ENCODE measurements at regions not wholly inside any gene's neighbourhood (a gene's known extent, or its start where the extent isn't known, plus 50 kb on each side); places are given as distances from the start of the nearest gene placed in this dataset.

- DNase-seq: no peak
Measured at GRCh38 chr17:55580596-55581133, 69.4 kb upstream of the SMIM36 start.

DNA sequence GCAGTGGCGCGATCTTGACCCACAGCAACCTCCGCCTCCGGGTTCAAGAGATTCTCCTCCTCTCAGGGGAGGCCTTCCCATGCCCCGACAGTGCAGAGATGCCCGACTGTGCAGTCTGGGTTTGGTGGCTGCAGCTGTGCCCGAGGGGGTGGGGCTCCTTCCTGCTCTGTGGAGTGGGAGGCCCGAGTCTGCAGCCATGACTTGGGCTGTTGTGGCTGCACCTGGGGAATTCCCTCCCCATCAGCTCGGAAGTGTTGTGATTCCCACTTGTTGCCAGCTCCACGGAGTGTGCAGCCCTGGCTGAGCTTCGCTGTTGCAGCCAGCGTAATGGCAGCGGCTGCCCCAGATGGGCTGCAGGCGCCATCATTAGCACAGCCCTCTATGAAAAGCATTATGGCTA, 66.4 kb upstream of the SMIM36 start:
- DNase-seq: peak; percentile 40

GRCh38 chr17:55576996-55577586, 65.8 kb upstream of the SMIM36 start:
- peak; percentile 37 for DNase-seq

DNA sequence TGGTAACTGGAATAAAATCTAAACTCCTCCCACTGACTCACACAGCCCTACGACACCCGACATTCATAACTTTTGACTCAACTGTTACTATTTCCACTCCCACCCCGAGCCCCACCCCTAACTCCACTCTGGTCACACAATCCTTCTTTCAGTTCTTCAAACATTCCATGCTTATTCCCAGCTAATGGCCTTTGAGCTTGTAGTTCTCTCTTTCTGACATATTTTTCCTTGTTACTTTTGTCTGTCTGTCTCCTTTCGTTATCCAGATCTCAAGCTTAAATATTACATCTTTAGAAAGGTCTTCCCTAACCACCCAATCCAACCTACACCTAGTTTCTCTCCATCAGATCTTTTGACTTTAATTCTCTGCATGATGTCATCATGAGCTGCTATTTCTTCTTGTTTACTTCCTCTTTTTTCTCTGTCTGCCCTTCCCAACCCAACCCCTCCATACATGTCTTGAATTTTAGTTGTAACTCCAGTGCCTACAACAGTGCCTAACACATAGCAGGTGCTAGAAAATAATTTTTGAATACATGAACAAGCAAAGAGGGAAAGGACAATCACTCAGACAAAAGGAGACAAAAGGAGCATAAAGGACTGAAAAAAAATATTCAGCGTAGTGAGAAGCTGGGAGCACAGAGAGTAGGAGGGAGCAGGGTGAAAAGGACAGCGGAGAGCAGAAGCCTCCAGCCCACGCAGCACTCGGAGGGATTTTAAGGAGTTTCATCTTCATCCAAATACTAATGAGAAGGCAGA, 65.2 kb upstream of the SMIM36 start:
- DNase-seq: no peak

- no peak for DNase-seq
Measured at GRCh38 chr17:55575058-55575636, 63.9 kb upstream of the SMIM36 start.

GRCh38 chr17:55572599-55572998, 61.3 kb upstream of the SMIM36 start:
- DNase-seq: no peak

GRCh38 chr17:55572139-55572538, 60.9 kb upstream of the SMIM36 start:
- no peak for DNase-seq

DNA sequence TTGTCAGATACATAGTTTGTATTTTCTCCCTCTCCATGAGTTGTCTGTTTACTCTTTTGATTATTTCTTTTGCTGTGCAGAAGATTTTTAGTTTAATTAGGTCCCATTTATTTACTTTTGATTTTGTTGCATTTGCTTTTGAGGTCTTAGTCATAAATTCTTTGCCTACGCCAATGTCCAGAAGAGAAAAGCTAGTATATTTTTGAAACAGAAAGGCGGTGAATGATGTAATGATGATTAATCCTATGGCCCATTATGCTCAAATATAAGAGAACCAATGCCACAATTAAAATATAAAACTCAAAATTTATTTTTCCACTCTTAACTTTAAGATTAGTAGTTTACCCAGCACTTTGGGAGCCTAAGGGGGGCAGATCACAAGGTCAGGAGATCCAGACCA, 59.8 kb upstream of the SMIM36 start:
- DNase-seq: no peak

- DNase-seq: no peak
Measured at GRCh38 chr17:55570391-55570790, 59.1 kb upstream of the SMIM36 start.

DNA sequence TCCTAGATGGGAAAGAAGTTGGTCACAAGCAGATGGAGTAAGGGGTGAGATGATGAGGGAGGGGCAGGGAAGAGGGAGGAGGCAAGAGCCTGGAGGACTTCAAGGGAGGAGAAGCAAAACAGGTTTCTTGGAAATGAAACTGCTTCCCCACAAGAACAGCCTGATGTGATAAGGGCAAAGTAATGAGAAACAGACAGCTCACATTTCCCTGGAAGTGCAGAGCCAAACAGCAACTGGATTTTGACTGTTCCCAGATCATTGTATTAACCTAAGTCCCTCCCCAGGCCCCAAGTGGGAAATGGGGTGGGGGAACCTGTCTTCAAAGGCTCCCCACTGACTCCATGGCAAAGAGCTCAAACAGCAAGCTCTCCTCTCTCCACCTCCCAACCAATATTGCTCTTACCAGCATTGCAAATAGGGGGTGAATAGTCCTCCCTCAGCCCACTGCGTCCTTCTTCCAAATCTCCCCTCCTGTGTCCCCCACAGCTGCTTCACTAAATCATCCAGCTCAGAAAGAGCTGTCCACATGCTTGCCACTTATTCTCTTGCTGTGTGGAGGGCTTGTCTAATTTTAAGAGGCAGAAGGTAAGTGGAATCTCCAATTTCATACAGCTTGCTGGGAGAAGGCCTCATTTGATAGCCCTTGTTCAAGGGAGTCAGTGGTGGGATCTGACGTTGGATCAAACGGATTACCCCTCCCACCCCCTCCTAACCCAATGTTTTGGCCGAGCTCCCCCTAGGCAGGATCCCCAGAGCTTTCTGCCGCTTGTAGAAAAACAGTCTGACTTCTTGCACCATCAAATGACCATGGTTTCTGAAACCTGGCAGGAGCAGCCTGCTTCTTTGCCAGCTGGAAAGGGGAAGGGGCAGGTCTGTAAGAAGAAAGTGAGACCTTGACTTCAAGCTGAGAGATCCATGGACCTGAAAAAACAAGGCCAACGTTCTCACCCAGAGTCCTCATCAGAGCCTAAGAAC, 56.3 kb upstream of the SMIM36 start:
- no peak for DNase-seq

GRCh38 chr17:55564081-55564480, 52.8 kb upstream of the SMIM36 start:
- no peak for DNase-seq

GRCh38 chr17:55563363-55563762, 52.1 kb upstream of the SMIM36 start:
- no peak for DNase-seq

DNA sequence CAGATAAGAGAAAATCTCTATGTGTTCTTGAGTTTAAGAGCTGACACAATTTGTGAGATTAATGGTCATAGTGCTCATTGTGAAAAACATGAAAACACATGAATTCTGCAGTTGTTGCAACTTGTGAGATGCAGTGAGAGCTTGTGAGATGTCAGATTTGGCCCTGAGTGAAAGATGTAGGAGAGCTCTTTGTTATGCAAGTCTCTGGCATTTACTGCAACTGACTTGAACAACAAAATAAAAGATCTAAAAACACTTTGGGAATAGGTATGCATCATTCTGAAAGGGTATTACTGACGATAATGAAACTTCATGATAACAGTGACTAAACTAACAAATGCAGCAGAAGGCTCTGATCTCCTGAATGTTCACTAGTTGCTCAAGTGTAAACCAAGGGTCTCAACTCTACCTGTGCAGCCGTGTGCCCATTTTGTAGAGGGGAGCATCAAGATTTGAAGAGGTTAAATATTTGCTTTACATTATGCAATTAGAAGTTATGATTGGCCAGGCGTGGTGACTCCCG, 50.8 kb upstream of the SMIM36 start:
- no peak for DNase-seq

DNA sequence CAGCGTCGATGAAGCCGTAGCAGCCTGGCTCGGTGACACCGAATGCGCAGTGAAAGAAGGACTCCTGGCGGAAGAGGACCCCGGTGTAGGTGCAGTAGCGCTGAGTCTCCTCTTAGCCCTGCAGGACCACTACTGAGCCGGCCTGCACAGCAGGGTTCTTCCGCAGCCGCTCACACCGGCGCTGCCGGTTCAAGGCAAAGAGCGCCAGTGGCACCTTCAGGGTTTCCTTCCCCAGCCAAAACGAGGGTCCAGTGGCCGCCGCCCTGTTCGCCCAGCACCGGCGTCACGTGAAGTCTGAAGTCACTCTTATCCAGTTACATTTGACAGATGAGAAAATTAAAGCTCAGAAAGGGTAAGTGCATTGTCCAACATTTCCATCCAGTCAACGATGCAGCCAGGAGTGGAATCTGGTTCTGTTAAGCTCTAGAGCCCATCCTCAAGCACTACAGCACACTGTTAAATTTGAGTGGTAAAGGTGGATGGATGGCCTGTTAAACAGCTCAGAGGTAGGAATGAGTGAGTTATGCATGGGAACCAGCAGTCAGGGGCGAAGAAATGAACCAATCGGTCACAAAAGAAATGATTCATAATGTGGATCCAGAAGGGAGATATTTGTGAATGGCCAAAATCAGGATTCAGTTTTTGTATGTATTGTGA, 50.2 kb upstream of the SMIM36 start:
- DNase-seq: no peak
